ENCODE measurements at regions not wholly inside any gene's neighbourhood (a gene's known extent, or its start where the extent isn't known, plus 50 kb on each side); places are given as distances from the start of the nearest gene placed in this dataset.
A peak's percentile ranks its signal among the peaks of the same experiment; 100 is the strongest.

DNA sequence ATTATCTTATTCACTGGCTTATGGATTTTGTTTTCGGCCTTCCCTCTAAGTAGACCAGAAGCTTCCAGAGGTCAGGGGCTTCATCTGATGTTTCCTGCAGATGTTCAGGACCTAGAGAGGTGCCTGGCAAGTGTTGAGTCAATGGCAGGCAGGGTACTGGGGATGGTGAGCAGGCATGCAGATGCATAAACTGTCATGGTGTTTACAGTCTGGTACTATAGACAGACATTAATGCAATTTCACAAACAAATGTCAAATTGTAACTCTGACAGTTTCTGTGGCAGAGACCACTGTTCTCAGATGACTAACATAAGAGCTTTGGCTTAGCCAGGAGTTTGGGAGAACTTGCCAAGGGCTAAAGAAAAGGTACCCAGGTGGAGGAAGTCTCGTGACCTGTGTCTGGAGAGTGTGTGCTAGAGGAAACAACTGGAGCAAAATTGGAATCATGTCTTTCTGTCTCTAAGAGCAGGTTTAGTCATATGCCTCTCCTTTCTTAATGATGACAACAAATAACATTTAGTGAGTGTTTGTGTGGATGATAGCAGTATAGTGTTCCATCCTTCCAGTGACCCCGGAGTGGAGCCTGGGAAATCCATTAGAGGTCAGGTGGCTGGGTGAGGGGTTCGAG, 53.7 kb upstream of the TRAK1 start:
- DNase-seq: no peak

DNA sequence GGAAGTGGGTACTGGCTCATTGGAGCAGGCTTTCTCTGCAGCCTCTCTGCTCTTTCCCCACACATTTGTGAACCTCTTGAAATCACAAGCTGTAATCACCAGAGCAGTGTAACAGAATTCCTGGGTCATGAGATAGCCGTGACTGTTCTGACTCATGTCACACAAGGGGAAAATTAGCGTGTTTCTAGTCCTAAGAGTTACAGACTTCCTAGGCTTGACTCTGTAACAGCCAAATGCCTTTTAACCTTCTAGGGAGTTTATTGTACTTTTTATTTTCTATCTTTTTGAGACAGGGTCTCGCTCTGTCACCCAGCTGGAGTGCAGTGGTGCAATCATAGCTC, 54.7 kb upstream of the TRAK1 start:
- DNase-seq: peak; percentile 71

GRCh38 chr3:42035816-42036482, 55.2 kb upstream of the TRAK1 start:
- DNase-seq: no peak

DNA sequence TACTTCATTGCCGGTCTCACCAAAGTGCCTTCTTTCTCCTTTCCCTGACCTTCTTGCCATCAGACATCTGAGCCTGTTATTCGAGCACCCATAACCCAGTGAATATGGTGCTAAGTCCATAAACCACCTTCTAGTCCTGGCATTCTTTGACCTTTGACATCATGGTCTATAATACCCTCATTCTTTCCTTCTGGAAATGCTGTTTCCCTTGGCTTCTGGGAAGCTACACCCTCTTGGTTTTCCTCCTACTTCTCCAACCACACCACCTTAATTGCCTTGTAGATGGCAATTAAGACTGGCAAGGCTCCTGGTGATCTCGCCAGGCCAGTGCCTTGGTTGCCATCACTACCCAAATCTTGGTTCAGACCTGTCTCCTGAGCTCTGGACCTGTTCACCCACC, 56.1 kb upstream of the TRAK1 start:
- DNase-seq: no peak

- no peak for DNase-seq
Measured at GRCh38 chr3:42033741-42034140, 57.4 kb upstream of the TRAK1 start.

DNA sequence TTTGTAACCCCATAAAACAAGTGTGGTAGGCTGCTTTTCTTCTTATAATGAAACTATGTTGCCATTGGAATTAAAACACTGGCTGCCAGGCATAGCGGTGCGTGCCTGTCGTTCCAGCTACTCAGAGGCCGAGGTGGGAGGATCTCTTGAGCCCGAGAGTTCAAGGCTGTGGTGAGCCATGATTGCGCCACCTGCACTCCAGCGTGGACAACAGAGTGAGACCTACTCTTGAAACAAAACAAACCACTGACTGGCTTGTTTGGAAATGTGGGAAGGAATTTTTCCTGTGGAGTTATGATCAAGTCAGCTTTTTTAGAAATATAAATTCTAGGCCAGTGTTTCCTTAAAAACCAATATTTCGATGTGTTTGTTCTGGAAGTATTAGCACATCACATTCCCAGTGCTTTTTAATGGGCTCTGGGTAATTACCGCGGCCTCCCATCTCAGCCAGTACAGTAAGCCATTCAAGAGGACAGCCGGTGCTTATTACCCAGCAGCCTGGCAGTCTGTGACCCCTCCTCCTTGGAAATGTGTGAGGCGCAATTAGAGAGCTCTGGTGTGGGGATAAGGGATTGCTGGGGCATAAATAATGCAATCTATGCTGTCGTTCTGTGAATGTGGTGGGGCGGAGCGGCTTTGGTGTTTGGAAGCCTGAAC, 58.3 kb upstream of the TRAK1 start:
- DNase-seq: no peak

- DNase-seq: no peak
Measured at GRCh38 chr3:42031808-42032480, 59.2 kb upstream of the TRAK1 start.

- DNase-seq: no peak
Measured at GRCh38 chr3:42028474-42028873, 62.7 kb upstream of the TRAK1 start.

DNA sequence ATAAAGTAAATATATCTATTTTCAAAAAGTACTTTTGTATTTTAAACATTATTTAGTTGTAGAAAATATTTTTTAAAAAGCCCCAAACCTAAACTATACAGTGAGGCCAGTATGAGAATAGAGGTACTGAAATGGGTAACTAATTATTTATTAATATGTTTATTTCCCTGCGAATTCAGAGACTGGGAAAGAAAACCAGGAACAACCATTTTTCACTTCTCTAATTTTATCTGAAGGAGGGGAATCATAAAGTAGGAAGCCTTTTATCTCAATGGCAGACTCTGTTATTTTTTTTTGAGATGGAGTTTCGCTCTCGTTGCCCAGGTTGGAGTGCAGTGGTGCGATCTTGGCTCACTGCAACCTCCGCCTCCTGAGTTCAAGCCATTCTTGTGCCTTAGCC, 63.6 kb upstream of the TRAK1 start:
- DNase-seq: no peak

- DNase-seq: peak; percentile 97
Measured at GRCh38 chr3:42025370-42026138, 63.7 kb upstream of the ULK4 start.

GRCh38 chr3:42024591-42025351, 62.9 kb upstream of the ULK4 start:
- DNase-seq: no peak

GRCh38 chr3:42023380-42023779, 61.5 kb upstream of the ULK4 start:
- no peak for DNase-seq

GRCh38 chr3:42022355-42022754, 60.5 kb upstream of the ULK4 start:
- DNase-seq: no peak

GRCh38 chr3:42020684-42021307, 58.9 kb upstream of the ULK4 start:
- no peak for DNase-seq

- DNase-seq: no peak
Measured at GRCh38 chr3:42019953-42020260, 58.0 kb upstream of the ULK4 start.

GRCh38 chr3:42019144-42019952, 57.4 kb upstream of the ULK4 start:
- DNase-seq: no peak

- DNase-seq: no peak
Measured at GRCh38 chr3:42014921-42015533, 53.1 kb upstream of the ULK4 start.

GRCh38 chr3:42014458-42014920, 52.6 kb upstream of the ULK4 start:
- DNase-seq: no peak

- no peak for DNase-seq
Measured at GRCh38 chr3:42013691-42014457, 52.0 kb upstream of the ULK4 start.
